ENCODE measurements at regions not wholly inside any gene's neighbourhood (a gene's known extent, or its start where the extent isn't known, plus 50 kb on each side); places are given as distances from the start of the nearest gene placed in this dataset.

- TF ChIP-seq AFF4 (CRISPR knock-in tag; IDR thresholded peaks at IDR 0.05; ENCODE audit: borderline replicate concordance), result no peak
- TF ChIP-seq SOX15 (CRISPR knock-in tag; IDR thresholded peaks at IDR 0.05), result no peak
- no peak for TF ChIP-seq GTF2I (CRISPR knock-in tag; conservative IDR thresholded peaks at IDR 0.05)
- TF ChIP-seq, protein P1, sequence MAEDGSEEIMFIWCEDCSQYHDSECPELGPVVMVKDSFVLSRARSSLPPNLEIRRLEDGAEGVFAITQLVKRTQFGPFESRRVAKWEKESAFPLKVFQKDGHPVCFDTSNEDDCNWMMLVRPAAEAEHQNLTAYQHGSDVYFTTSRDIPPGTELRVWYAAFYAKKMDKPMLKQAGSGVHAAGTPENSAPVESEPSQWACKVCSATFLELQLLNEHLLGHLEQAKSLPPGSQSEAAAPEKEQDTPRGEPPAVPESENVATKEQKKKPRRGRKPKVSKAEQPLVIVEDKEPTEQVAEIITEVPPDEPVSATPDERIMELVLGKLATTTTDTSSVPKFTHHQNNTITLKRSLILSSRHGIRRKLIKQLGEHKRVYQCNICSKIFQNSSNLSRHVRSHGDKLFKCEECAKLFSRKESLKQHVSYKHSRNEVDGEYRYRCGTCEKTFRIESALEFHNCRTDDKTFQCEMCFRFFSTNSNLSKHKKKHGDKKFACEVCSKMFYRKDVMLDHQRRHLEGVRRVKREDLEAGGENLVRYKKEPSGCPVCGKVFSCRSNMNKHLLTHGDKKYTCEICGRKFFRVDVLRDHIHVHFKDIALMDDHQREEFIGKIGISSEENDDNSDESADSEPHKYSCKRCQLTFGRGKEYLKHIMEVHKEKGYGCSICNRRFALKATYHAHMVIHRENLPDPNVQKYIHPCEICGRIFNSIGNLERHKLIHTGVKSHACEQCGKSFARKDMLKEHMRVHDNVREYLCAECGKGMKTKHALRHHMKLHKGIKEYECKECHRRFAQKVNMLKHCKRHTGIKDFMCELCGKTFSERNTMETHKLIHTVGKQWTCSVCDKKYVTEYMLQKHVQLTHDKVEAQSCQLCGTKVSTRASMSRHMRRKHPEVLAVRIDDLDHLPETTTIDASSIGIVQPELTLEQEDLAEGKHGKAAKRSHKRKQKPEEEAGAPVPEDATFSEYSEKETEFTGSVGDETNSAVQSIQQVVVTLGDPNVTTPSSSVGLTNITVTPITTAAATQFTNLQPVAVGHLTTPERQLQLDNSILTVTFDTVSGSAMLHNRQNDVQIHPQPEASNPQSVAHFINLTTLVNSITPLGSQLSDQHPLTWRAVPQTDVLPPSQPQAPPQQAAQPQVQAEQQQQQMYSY (CRISPR knock-in tag; IDR thresholded peaks at IDR 0.05), result no peak
- TF ChIP-seq, protein P2, sequence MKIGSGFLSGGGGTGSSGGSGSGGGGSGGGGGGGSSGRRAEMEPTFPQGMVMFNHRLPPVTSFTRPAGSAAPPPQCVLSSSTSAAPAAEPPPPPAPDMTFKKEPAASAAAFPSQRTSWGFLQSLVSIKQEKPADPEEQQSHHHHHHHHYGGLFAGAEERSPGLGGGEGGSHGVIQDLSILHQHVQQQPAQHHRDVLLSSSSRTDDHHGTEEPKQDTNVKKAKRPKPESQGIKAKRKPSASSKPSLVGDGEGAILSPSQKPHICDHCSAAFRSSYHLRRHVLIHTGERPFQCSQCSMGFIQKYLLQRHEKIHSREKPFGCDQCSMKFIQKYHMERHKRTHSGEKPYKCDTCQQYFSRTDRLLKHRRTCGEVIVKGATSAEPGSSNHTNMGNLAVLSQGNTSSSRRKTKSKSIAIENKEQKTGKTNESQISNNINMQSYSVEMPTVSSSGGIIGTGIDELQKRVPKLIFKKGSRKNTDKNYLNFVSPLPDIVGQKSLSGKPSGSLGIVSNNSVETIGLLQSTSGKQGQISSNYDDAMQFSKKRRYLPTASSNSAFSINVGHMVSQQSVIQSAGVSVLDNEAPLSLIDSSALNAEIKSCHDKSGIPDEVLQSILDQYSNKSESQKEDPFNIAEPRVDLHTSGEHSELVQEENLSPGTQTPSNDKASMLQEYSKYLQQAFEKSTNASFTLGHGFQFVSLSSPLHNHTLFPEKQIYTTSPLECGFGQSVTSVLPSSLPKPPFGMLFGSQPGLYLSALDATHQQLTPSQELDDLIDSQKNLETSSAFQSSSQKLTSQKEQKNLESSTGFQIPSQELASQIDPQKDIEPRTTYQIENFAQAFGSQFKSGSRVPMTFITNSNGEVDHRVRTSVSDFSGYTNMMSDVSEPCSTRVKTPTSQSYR (CRISPR knock-in tag; IDR thresholded peaks at IDR 0.05), result no peak
- TF ChIP-seq SMAD3 (CRISPR knock-in tag; IDR thresholded peaks at IDR 0.05; ENCODE audit: borderline replicate concordance), result no peak
- no peak for TF ChIP-seq OVOL2 (CRISPR knock-in tag; IDR thresholded peaks at IDR 0.05; ENCODE audit: borderline replicate concordance)
- no peak for TF ChIP-seq FOXP1 (CRISPR knock-in tag; IDR thresholded peaks at IDR 0.05; ENCODE audit: borderline replicate concordance)
- TF ChIP-seq E2F4 (CRISPR knock-in tag; IDR thresholded peaks at IDR 0.05; ENCODE audit: borderline replicate concordance, low read depth), result no peak
- TF ChIP-seq NFYB (CRISPR knock-in tag; conservative IDR thresholded peaks at IDR 0.05; ENCODE audit: low read depth), result no peak
Observed at GRCh38 chr11:112355726-112356125, 95.1 kb upstream of the PLET1 start (continued).

GRCh38 chr11:112357488-112357887 is 96.8 kb upstream of the PLET1 start:
- no peak for ATAC-seq
- Mint-ChIP-seq H3K9me3 (peaks cover 3% of the 10 kb centered on the region), H3K27me3 (ENCODE audit: low read depth) (no peaks in the 10 kb centered on the region), H3K4me1 (peaks cover 8% of the 10 kb centered on the region), H3K4me3 (no peak overlapping the region), H3K27ac (no peak overlapping the region), H3K36me3 (no peaks in the 10 kb centered on the region)
- ChIA-PET CTCF (interaction anchor here (1.4 kb wide), 1 partner anchor 198 kb away, joined by 3 read pairs; no protein-coding TSS in a partner anchor), POLR2A (no interaction called here)
- TF ChIP-seq SMAD3 (CRISPR knock-in tag; IDR thresholded peaks at IDR 0.05; ENCODE audit: borderline replicate concordance) (no peak), ZNF416 (CRISPR knock-in tag; IDR thresholded peaks at IDR 0.05) (no peak), ZNF512 (CRISPR knock-in tag; IDR thresholded peaks at IDR 0.05; ENCODE audit: borderline replicate concordance) (no peak), KAT7 (CRISPR knock-in tag; IDR thresholded peaks at IDR 0.05; ENCODE audit: borderline replicate concordance) (no peak), MYBL2 (CRISPR knock-in tag; IDR thresholded peaks at IDR 0.05) (no peak), SP1 (CRISPR knock-in tag; conservative IDR thresholded peaks at IDR 0.05) (no peak), ZNF396 (CRISPR knock-in tag; IDR thresholded peaks at IDR 0.05; ENCODE audit: borderline replicate concordance) (no peak), ZNF138 (CRISPR knock-in tag; conservative IDR thresholded peaks at IDR 0.05) (no peak)
- TF ChIP-seq, protein P3, sequence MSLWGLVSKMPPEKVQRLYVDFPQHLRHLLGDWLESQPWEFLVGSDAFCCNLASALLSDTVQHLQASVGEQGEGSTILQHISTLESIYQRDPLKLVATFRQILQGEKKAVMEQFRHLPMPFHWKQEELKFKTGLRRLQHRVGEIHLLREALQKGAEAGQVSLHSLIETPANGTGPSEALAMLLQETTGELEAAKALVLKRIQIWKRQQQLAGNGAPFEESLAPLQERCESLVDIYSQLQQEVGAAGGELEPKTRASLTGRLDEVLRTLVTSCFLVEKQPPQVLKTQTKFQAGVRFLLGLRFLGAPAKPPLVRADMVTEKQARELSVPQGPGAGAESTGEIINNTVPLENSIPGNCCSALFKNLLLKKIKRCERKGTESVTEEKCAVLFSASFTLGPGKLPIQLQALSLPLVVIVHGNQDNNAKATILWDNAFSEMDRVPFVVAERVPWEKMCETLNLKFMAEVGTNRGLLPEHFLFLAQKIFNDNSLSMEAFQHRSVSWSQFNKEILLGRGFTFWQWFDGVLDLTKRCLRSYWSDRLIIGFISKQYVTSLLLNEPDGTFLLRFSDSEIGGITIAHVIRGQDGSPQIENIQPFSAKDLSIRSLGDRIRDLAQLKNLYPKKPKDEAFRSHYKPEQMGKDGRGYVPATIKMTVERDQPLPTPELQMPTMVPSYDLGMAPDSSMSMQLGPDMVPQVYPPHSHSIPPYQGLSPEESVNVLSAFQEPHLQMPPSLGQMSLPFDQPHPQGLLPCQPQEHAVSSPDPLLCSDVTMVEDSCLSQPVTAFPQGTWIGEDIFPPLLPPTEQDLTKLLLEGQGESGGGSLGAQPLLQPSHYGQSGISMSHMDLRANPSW (CRISPR knock-in tag; conservative IDR thresholded peaks at IDR 0.05; ENCODE audit: low read depth), result no peak
- TF ChIP-seq, protein P4, sequence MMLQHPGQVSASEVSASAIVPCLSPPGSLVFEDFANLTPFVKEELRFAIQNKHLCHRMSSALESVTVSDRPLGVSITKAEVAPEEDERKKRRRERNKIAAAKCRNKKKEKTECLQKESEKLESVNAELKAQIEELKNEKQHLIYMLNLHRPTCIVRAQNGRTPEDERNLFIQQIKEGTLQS (CRISPR knock-in tag; conservative IDR thresholded peaks at IDR 0.05), result no peak
- DNase-seq (ENCODE audit: low spot score), result no peak

Data from WTC11 (cell line).